Left colon (tissue), 2 donors: ENCODE measurements at regions not wholly inside any gene's neighbourhood (a gene's known extent, or its start where the extent isn't known, plus 50 kb on each side); places are given as distances from the start of the nearest gene placed in this dataset.
A peak's percentile ranks its signal among the peaks of the same experiment; 100 is the strongest.

Source experiments
- ATAC-seq: fragments of 200-7000 bp; cut with Tn5 transposase; one replicate; pipeline ENCODE4 v1.9.1; 2020; ENCODE audit warnings: mild to moderate bottlenecking, moderate library complexity
- DNase-seq, 2 donors: peaks; one replicate each; pipeline ENCODE4 v3.0.0-alpha.2; 2020
- intact Hi-C, 2 donors: fragments of 100-400 bp; cut with DNase I in 1 of 2; cut with micrococcal nuclease in 1 of 2; formaldehyde crosslinking; loops; one replicate each; pipeline versions ENCODE4 v1.11.2 to v1.14.0; 2022; cut with DNase I, micrococcal nuclease
- donor health status: DM: no; HTN: no; CAD: no.
- donor health status: DM: yes; HTN: yes; CAD: no.

DNA sequence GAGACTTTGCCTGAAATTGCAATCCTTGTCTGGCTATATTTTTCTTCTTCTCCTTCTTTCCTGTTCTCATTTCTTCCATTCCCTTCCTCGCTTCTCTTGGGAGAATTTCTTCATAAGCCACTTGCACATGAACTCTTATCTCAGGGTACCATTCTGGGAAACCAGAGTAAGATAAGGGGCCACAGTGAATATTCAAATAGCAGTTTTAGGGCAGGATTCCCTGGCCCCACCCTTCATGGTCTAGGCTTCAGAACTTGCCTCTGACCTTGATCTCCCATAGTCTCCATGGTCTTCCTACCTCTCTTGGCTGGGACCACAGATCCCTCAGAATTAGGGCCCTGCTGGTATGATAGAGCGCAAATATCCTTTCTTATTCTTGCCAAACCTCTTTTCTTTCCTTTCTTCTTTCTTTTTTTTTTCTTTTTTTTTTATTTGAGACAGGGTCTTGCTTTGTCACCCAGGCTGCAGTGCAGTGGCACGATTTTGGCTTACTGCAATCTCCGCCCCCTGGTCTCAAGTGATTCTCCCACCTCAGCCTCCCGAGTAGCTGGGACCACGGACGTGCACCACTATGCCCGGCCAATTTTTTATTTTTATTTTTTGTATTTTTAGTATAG is 123.0 kb upstream of the CITED2 start:
- ATAC-seq (no peak), DNase-seq (no peak)
- intact Hi-C loops, result no loop called here

- intact Hi-C loops, result no loop called here
- DNase-seq, result no peak
- no peak for ATAC-seq
Measured at GRCh38 chr6:139496654-139497344, 122.4 kb upstream of the CITED2 start.

GRCh38 chr6:139494376-139494990 is 120.0 kb upstream of the CITED2 start:
- no peak for DNase-seq
- no peak for ATAC-seq
- intact Hi-C loops, result no loop called here

DNA sequence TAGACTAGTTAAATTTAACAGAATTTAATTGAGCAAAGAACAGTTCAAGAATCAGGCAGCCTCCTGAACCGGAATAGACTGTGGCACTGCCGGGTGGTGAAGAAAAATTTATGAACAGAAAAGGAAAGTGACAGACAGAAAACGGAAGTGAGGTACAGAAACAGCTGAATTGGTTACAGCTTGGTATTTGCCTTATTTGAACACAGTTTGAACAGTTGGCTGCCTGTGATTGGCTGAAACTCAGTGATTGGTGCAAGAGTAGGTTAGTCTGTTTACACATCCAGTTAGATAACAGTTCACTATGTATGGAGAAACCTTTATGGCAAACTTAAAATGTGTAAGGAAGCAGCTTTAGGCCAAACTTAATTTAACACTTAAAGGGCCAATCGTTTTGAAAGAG is 116.0 kb upstream of the CITED2 start:
- peak; percentile 81 for ATAC-seq
- intact Hi-C loops, result no loop called here
- DNase-seq, result peak; percentile 8 to 41

- intact Hi-C loops, result no loop called here
- DNase-seq, result no peak
- ATAC-seq, result no peak
Measured at GRCh38 chr6:139486476-139486799, 112.0 kb upstream of the CITED2 start.

- intact Hi-C loops, result no loop called here
- ATAC-seq (no peak), DNase-seq (no peak)
Measured at GRCh38 chr6:139485742-139486475, 111.5 kb upstream of the CITED2 start.

GRCh38 chr6:139485185-139485584 is 110.7 kb upstream of the CITED2 start:
- ATAC-seq, result no peak
- intact Hi-C loops, result no loop called here
- DNase-seq, result no peak

- ATAC-seq (no peak), DNase-seq (no peak)
- intact Hi-C loops, result no loop called here
Measured at GRCh38 chr6:139483079-139483478, 108.6 kb upstream of the CITED2 start.

DNA sequence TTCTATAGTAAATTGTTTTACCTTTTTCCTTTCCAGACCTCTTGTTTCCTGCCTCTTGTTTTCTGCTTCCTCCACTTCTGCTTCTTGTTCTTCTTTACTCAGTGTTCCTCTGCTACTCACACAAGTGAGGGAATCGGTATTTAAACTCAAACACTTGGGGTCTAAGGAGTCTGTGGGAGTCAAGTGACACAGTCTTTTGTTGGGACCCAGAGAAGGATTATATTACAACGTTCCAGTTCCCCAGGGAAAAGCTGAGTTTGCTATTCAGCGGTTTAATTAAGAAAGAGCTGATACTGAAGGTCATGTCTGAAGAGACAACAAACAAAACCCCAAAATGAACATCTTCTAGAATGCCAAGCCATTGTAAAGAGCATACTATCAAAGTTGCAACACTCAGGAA is 107.8 kb upstream of the CITED2 start:
- ATAC-seq, result no peak
- intact Hi-C loops, result no loop called here
- no peak for DNase-seq

DNA sequence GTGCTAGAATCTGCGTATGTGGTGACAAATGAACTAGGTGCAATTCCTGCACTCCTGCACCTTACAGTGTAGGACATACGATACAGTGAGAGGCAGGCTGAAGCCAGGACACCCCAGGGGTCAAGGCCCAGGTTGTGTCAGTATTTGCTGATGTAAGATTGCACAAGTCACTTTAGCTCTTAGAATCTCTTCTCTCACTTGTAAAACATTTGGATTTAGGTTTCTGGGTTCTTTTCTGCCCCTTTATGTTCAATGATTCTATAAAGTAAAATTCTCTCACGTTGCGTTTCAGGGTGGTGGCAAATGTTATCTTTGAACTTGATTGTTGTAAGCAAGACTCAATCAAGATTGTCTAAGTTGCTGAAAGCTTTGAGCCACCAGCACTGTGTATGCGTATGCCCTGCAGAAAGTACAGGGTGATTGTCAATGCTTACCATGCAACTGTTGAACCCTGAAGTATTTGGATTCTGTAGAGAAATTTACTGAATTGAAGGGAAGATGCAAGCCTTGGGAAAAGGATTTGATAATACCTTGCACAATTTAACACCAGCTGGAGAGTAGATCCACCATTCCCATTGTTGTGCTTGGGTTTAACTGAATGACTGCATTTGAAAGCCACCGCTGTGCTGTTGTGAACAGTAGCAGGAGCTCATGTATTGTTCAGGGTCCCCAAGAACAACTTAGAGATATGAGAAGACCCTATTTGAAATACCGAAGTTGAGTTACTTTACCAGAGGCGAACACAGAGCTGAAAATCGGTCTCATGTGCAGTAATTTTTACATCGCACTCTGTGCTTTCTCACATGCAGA is 106.1 kb upstream of the CITED2 start:
- DNase-seq, result no peak
- intact Hi-C loops, result no loop called here

DNA sequence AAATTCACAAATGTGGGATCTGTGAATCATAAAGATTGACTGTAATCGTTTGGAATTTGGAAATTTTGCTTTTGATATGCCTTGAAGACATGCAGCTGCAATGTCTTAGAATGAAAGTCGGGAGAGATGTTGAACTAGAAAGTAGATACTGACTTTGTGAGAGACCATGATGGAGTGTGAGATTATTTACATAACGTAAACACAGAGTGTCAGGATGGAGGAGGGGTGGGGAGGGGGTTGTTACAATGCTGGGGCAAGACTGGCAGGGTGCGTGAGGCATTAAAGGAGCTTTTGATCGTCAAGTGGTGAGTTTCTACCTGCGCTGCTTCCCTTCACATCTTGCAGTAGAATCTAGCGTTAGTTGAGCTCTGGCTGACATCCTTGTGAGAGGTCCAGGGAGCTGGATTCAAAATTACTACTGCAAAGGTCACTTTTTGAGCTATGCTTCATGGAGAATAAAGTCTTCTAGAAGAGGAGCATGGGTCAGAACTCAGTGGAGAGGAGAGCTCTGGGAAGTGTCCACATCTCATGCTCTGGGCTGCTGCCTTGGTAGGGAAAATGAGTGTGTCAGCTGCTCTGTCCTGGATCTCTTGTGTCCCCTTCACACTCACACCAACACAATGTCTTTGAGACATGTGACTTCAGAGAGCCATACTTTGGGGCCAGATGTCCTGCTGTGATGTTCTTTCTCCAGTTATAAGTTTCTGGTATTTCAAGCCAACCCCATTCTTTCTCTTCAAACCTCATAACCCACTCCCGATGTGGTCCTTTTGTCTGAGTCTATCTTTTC is 105.2 kb upstream of the CITED2 start:
- no peak for ATAC-seq
- intact Hi-C loops, result no loop called here
- DNase-seq, result no peak

More for the DNA sequence above, 106.1 kb upstream of the CITED2 start:
- no peak for ATAC-seq

DNA sequence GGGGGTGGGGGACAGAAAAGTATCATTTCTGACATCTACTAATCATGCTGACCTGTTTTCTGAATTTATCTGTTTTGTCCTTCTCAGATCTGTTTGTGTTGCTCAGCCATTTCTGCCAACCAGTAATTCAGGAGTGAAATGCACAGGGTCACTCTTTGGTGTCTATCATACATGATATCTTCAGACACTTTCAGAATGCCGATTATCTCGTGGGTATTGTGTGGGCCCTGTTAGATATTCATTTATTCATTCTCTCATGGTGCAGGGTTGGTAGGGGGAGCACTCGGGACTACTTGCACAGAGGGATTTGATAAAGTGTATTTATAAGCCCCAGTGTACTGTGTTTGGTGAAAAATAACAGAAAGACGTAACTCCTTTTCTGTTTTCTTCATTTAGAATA is 101.2 kb upstream of the CITED2 start:
- intact Hi-C loops, result no loop called here
- ATAC-seq (no peak), DNase-seq (no peak)

DNA sequence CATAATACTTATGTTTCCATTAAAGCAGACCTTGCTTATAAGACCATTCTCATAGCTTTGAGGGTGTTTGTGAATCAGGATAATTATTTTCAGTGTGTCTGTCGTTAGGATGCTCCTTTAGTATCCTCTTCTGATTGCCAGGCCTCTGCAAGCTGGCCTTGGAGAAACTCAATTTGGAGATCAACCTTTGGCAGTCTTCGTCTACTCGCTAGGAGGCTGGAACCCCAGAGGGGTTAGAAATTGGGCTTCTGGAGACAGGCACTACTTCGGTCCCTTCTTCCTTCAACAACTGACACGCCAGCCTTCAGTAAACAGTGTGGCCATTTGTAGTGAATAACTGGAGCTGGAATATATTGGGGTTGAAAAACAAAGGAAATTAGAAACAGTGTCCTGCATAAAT is 100.8 kb upstream of the CITED2 start:
- intact Hi-C loops, result no loop called here
- no peak for ATAC-seq

GRCh38 chr6:139474145-139475108 is 100.0 kb upstream of the CITED2 start:
- DNase-seq, result peak; percentile 11 to 37
- ATAC-seq, result no peak
- intact Hi-C loops, result no loop called here

More for the DNA sequence above, 100.8 kb upstream of the CITED2 start:
- DNase-seq, result no peak

DNA sequence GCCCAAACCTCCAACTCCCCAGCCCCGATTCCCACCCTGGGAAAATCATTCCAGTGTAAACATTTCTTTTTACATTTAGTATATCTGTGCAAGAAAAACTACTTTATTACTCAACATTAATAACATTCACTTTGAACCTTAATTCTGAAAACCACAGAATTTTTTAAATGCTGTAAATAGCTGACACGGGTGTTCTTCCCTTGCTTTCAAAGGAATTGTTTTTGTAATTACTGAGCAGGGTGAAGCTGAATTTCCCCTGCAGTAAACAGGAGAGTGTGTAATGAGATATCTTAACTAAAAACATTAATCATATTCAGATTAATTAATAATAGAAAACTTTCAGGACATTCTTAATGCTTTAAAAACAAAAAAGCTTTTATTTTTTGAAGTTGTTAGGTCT is 99.3 kb upstream of the CITED2 start:
- intact Hi-C loops, result no loop called here
- no peak for ATAC-seq
- DNase-seq, result no peak

DNA sequence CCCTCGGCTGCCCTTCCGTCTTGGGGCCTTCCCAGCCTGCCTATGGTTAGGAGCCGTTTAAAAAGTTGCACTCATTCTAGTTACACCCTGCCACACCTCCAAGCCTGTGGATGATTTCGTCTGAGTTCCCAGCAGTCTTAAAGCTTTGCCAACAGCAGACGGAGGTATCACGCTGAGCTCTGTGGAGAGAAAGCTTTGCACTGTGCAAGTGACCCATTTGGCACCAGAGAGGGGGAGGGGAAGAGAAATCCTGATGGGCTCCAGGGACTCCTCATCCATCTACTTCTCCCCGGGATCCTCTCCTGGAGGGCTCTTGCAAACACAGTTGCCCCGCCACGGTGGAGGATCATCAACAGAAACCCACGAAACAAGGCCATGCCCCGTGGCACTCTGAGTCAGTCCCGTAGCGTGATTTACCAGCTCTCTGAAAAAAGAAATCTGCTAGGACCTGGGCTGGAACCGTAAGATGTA is 98.8 kb upstream of the CITED2 start:
- DNase-seq (peak; percentile 9 to 29), ATAC-seq (no peak)
- intact Hi-C loops, result no loop called here

DNA sequence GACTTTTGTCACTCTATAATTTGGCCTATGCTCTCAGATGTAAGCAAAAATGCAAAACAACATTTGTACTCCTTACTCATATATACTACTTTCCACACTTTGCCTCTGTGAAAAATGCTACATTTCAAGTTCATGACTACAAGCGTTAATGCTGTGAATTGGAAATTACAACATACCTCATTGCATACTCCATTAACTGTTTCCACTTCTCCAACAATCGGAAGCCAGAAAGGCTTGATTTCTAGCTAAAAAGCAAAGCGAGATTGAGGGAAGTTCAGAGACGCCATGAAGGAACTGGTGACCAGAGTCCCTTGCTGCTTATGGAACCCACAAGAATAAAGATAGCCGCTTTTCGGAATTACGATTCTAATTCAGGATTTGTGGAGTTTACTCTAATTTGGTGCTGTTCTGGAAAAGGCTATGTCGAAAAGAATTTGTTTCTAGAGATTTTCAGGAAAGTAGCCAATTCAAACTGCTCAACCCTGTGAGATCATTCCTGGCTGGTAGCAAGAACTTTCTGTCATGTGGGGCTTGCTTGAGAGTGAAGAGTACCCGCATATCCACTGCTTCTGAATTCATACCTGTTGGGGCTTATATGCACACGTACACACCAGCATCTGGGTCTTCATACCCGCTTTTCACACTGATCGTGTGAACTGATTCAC is 98.0 kb upstream of the CITED2 start:
- no peak for ATAC-seq
- intact Hi-C loops, result no loop called here
- DNase-seq, result no peak
